Epidermal melanocyte (primary cell): ENCODE measurements at regions not wholly inside any gene's neighbourhood (a gene's known extent, or its start where the extent isn't known, plus 50 kb on each side); places are given as distances from the start of the nearest gene placed in this dataset.
"Not testable (repeated sequence)": the region's sequence is repeated elsewhere in the genome, so short reads cannot be mapped to it uniquely, and the experiment has no call there.

ENCODE experiments used
- DNase-seq: peaks from one replicate; pipeline ENCODE4 v3.0.0; 2011; ENCODE audit warnings: low spot score; ENCODE audit not compliant: insufficient read length

DNA sequence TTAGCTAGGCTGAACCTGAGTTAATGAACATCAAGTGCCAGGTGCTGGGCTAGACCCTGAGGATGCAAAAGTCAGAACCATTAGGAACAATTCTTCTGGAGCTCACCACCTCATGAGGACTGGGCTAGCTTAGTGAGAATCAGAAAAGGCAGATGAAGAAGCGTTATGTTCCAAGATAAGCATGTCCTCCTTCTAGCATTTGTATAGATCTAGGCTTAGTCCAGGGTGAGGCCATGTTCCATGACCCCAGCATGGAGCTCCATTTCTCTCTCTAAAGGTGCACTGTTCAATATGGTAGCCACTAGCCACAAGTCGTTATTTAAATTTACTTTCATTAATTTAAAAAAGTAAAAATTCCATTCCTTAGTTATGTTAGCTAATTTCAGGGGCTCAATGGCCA lies 365.3 kb upstream of the CCL2 start:
- DNase-seq: no peak

DNA sequence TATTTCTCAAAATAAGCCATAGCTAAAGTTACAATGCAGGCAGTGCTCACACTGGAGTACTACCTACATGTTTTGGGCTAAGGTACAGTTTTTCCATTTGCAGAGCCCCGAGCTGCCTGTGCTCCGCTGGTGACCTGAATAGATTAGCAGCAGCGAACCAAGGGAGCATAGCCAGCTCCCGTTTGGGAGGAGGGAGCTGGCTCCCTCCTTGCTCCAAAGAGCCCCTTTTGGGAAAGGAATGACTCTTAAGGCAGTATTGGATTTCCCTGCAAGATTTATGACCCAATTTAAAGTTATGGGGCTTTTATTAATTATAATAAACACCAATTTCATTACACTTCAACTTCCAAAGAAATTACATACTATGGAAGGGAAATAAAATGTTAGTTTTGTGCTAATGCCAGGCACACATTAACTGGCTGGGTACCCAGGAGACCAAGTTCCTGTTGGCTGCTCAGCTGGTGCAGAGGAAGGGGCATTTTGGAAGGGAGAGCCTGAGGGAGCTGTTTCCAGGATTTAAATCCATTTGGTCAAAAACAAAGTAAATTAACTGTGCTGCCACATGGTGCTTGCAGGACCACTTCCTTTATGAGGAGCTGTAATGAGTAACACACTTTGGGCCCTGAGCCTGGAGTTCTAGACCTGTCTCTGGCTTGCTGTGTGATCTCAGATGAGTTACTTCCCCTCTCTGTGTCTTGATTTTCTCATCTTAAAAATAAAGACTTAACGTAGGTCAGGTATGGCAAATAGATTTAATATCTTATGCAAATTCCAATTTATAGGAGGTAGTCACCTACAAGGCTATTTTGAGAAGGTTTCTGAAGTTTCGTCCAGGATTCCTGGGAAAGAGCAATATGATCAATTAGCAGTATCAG lies 362.1 kb upstream of the CCL2 start:
- DNase-seq: no peak

DNA sequence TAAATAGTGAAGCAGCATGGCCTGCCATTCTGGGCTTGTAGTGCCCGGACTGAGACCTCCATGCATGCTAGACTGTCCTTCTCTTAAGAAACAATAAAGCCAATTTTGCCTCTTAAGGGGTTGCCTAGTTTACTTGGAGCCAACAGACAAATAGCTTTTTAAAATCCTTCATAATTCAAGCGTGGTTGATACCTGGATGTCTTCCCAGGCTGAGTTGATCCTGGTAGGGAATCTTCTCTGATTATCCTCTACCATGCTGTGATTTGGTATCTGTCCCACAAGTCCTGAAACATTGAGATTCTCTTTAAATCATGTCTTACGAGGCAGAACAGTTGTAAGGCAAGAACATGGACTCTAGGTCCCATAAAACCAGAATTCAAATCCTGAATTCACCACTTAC lies 359.6 kb upstream of the CCL2 start:
- DNase-seq: no peak

DNA sequence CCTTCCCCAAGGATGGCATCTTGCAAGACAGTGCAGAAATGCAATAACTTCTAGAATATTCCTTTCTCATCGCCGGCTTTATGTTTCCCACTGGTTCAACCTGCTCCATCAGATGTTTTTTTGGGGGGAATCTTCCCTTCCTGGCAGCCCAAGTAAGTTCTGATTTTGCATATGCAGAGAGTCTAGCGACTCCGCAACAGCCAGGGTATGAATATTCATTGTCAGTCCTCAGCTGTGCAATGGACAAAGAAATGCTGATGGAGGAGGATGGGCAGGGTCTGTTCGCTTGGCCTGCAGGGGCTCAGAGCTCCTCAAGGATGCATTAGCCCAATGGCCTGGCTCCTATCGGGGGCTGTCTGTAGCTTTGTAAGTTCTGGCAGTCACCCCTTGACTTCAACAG lies 358.8 kb upstream of the CCL2 start:
- DNase-seq: no peak

DNA sequence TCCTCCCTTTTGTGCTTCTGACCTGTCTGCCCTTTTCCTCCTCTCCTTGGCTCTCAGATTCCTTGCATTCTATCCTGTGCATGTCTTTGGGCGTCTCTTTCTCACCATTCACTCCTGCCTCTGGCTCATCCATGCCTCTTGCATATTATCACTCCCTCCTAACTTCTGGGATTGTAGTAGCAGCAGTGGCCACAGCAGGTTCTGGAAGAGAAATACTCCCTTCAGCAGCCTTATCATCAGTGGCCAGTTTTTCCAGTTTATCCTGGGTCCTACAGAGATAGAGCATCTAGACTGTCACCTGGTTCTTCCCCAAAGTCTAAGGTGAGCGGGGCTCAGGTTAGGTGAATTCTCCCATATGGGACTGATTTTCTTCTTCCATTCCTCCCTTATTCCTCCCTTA lies 354.0 kb upstream of the CCL2 start:
- DNase-seq: no peak

DNA sequence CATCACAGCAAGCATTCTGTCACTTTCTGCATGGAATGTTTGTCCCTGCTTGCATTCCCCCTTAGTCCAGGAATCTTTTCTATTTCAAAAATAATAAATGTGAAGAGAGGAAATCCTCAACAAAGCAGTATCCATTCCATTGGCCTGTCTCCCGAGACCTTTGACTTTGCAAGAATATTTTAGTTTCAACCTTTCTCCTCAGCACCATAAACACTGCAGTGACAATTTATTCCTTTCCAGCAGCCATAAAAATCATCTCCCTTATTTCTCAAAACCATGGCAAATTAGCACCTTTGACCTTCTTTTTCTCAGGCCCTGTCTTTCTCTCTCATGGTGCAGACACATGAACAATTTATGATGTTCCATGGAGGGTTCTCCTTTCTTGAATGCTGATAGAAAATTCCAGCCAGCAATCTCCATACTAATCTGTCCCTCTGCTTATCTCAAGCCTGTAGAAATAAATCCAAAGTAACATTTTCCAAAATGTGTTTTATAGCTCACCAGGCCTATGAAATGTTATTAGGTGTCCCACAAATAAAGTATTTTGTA lies 352.1 kb upstream of the CCL2 start:
- no peak for DNase-seq

DNA sequence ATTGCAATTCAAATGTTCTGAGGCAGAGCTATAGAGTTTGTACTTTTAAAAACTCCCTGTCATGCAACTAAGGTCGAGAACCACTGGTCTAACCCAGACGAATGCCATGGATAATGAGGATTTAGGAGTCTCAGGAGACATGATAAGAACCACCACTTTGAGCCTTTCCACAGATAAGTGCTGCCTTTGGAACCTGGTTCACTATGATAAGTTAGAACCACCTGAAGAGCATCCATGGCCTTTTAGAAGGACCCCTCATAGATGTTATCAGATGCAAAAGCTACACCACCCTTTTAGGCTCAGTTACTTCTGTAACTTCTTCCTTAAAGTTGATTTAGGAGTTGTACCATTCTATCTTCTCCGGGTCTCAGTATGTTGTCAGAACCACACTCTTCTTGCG lies 350.6 kb upstream of the CCL2 start:
- DNase-seq: no peak

DNA sequence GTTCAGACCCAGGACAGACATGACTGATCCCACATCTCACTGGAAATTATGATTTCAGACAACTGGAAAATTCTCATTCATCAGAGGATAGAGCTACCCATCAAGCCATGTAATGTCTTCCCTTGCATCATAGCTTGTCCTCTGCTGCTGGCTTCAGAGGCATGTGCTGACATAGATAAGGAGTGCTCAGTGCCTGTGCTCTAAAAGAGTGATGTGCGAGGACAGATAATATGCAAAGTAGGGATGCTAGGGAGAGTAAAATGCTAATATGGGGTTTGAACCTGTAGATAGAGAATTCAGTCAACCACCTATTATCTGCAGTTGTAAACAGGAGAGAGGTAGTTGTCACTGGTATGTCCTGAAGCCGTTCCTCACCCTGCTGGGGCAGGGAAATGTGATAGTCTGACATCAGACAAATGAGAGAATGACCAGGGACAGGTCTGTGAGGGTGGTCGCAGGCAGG lies 349.7 kb upstream of the CCL2 start:
- no peak for DNase-seq

DNA sequence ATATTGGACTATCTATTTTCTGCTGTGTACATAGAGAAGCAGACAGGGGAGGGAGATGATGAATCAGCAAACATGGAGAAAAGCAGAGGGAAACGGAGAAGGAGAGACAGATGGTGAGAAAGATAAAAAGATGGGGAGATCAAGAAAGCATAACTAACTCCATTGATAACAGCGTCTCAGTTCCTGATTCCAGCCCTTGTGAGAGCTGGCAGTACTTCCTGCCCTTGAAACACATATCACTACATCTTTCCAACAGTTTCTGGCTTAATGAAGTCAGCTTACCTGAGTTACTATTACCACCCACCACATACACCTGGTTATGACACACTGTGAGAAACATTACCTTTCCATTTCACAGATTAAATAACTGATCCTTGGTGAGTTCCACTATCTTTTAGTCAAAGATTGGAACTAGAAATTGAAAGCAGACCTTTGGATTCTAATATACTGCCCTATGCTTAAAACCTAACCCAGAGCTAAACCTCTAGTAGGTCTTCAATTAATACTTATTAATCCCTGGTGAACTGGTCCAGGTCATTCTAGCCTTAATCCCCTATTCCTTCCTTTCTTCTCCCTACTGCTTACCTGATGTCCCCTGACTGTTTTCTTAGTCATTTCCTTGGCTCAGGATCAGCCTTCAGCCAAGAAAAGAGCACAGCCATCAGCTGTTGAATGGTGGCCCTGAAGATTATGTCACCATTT lies 346.6 kb upstream of the CCL2 start:
- no peak for DNase-seq

DNA sequence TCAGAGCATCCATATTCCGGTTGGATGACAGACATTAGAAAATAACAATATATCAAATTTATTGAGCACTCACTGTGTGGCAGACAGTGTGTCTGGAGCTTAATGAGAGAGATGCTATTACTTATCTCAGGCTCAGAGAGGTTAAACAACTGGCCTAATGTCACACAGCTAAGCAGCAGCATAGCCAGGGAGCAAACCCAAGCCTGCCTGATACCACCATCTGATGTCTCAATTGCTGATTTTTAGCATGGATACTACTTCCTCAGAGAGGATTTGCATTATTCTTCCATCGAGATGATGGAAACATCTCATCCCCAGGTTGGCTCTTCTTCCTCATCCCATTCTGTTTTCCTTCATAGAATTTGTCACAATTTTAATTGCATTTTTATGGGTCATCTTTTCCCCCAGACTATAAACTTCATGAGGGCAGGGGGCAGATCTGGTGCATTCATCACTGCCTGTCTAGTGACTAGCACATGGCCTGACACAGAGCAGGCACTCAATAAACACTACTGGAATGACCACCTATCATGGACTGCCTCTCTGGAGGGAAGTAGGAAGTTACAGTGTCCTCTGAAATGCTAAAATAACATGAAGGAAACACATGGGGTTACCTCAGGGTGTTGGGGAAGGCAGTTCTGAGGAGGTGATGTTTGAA lies 344.8 kb upstream of the CCL2 start:
- DNase-seq: no peak

DNA sequence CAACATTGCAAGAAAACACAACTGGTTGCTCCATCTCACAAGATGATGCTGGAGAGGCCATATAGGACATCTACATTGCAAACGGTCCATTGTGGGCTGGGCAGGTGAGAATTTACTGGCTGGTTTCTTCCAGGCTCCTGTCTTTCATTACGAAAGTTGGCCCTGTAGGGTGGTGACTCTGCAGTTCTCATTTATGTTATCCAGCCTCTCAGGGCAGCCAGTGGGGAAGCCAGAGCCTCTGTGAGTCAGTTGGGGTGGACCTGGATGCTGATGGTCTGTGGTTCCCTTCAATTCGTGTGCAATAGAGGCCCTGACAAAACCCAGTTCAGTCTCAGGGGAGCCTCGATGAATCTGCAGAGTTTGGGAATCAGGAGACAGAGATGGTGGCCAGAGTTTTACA lies 341.0 kb upstream of the CCL2 start:
- DNase-seq: no peak

DNA sequence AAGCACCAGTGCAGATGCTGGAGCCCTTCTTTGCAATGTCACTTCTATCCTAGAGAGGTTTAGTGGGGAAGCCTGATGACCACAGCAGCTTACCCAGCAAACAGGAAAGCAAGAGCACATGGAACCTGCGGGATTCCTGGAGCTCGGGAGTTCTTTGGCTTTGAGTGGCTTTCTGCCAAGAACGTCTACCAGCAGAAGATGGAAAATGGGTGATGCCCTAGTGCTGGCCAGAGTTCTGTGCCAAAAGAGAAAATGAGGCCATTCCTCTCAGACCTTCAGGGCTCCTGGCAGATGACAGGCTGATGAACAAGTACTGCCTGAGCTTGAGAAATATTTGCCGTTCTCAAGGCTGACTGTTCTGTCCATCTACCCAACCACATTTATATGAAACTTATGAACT lies 332.1 kb upstream of the CCL2 start:
- DNase-seq: no peak

DNA sequence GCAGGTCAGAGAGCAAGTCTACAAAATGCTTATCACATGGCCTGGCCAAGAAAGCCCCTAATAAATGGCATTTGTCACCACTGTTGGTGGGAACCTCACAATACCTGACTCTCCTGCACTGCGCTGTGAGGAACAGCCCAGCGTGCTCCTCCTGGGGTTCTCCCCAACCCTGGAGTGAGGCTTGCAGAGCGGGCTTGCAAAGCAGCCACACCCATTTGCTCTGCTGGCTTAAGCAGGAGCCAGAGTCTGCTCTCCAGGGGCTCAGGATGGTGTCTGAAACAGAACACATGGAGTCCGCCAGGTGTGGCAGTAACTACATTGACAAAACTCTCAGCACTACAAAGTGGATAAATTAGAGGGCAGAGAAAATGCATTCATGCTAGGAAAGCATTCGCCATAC lies 331.0 kb upstream of the CCL2 start:
- DNase-seq: no peak

DNA sequence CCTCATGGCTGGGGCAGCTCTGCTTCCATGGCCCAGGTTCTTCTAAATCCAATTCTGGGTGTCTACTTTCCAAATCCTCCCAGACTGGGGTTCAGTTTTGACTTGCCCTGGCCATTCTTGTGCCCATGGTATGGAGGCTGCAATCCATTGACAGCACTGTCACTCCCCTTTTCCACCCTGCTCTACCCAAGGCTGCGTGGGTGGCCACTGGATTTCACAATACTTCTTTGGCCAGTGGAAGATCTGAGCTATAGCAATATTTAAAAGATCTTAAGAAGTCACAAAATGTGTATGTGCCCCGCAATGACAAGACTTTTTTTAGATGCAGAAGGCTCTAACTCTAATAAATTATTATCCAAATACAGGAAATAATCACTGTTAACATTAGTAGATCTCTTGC lies 329.4 kb upstream of the CCL2 start:
- DNase-seq: no peak

DNA sequence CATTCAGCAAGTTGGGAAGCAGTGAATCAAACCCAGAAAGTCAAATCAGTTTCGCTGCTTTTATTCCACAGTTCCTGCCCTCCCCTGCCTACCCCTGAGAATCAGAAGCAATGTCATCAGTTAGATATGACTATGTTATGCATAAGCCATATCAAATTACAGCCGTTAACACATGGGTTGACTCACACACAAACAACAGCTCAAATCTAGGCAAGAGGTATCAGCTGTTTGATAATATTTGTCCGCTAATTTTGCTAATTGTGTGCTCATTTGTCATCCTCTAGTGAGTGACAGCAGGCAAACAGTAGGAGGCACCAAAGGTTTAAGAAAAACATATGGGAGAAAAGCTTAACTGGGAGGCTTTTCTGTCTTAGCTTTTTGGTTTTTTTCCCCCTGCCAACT lies 327.4 kb upstream of the CCL2 start:
- DNase-seq: no peak

DNA sequence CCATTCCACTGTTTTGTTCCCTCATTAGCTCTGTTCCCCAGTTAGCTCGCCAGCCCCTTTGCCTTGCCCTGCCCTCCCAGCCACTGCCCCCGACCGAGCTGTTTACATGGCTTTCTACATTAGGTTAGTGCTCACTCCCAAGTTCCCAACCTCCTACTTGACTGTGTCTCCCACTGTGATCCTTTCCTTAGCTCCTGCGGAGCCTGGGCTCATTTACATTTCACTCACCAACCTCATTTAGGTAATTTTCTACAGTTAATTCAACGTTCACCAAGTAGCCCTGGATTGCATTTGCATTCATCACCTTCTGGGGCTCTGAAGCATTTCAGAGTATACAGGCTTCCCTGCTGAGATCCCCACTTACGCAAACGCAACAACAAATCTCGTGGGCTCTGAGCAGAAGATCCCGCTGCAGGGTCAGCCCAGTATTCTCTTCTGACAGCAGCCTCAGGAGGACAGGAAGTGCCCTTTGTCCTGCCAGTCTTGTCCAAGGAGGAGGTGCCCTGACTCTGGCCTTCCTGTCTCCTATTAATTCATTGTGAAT lies 325.8 kb upstream of the CCL2 start:
- no peak for DNase-seq

DNA sequence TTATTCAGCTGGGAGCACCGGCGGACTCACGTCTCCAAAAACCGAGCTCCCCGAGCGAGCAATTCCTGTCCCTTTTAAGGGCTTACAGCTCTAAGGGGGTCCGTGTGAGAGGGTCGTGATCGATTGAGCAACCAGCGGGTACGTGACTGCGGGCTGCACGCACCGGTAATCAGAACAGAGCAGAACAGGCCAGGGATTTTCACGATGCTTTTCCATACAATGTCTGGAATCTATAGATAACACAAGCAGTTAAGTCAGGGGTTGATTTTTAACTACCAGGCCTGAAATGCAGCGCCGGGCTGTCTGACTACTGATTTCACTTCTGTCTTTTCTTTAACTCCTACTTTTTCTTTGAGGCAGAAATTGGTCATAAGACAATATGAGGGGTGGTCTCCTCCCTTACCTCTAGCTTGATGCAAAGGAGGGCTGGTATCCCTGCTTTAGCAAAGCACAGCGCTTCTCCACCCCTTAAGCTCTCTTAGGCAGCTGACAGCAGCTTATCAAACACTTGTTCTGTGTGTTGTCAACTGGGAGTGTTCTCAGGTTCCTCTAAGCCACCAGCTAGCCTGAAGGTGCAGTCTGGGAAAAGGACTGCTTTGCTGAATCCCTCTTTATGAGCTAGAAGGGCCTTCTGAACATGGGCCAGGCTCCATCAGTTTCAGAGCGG lies 323.8 kb upstream of the CCL2 start:
- DNase-seq: not testable (repeated sequence)

DNA sequence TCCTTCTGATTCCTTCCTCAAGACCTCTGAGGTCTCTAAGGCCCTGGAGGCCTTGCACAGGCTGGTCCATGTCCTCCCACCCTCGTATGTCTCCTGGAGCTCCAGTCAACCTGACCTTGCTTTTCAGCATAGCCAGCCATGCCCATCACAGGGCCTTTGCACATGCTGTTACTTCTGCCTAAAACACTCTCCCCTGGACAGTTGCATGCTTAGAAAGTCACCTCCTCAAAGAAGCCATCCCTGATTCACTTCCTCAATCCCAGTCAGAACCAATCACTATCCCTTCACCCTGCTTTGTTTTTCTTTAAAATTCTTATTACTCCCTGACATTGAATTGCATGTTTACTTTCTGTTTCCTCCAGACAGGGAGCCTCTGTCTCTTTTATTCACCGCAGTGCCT lies 322.1 kb upstream of the CCL2 start:
- no peak for DNase-seq

DNA sequence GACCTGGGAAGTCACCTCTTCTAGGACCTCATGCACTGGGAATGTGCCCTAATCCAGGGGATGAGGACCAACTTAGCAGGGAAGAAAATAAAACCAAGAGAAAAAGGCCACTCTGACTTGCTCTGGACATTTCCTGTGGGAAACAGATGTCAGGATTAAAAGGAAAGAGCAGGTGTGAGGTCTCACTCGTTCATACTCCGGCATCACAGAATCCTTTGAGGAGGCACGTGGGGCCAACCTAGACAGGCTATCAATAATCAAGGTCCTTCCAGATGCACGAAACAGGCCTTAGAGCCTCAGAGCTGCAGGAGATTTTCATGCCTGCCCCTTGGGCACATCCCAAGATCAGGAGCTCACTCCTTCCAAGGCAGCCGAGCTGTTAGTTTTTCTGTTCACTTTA lies 321.5 kb upstream of the CCL2 start:
- DNase-seq: no peak

DNA sequence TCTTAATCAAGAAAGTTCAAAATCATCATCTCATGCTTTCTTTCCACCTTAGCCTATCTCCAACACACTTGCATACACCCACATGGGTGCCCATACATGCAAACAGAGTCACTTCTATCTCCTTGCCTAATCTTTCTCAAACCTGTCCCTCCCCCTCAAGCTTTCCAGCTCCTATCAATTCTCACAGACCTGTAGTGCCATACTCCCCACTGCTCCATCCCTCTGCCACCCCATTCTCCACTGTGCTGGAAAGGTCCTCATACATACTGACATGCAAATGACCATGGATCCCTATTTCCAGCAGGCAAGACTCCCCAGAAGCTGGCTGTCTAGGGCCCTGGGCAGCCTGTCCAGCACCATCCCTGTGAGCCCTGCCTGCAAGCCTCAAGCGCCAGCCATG lies 320.4 kb upstream of the CCL2 start:
- DNase-seq: no peak

DNA sequence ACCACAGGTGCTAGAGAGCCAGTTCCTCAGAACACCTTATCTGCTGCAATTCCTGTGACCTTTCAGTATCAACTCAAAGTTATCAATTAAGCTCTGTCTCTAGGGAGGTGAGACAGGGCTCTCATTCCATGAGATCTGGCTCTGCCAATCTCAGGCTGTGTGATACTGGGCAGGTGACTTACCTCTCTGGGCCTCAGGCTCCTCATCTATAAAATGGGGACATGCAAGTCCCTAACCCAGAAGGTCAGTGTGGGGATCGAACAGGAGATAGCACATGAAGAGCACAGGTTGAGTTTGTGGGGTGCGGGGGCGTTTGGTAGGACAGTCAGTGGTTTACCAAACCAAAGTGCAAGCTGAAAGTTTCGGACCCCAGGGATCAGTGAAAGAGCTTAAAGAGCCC lies 319.3 kb upstream of the CCL2 start:
- no peak for DNase-seq
